NCI-H526 (cell line): ENCODE measurements at regions not wholly inside any gene's neighbourhood (a gene's known extent, or its start where the extent isn't known, plus 50 kb on each side); places are given as distances from the start of the nearest gene placed in this dataset.

Source experiments
- DNase-seq, 2 experiments: peaks; one replicate each; lab custom pipeline; 2025; lab: John Stamatoyannopoulos, UW

GRCh38 chr17:69851736-69852135 is 223.3 kb upstream of the KCNJ16 start:
- no peak for DNase-seq

- DNase-seq = no peak
Observed at GRCh38 chr17:69853541-69854224, 221.3 kb upstream of the KCNJ16 start.

- DNase-seq = no peak
Observed at GRCh38 chr17:69854225-69854780, 220.7 kb upstream of the KCNJ16 start.

GRCh38 chr17:69856946-69857345 is 218.1 kb upstream of the KCNJ16 start:
- no peak for DNase-seq

- no peak for DNase-seq
Observed at GRCh38 chr17:69857412-69857835, 217.6 kb upstream of the KCNJ16 start.

- DNase-seq = no peak
Observed at GRCh38 chr17:69858460-69858859, 216.6 kb upstream of the KCNJ16 start.

- no peak for DNase-seq
Observed at GRCh38 chr17:69860142-69860680, 214.8 kb upstream of the KCNJ16 start.

- no peak for DNase-seq
Observed at GRCh38 chr17:69864462-69864861, 210.6 kb upstream of the KCNJ16 start.

- no peak for DNase-seq
Observed at GRCh38 chr17:69869667-69870066, 205.4 kb upstream of the KCNJ16 start.

- DNase-seq = no peak
Observed at GRCh38 chr17:69870091-69870530, 204.9 kb upstream of the KCNJ16 start.

- no peak for DNase-seq
Observed at GRCh38 chr17:69870751-69871199, 204.2 kb upstream of the KCNJ16 start.

- no peak for DNase-seq
Observed at GRCh38 chr17:69871318-69871717, 203.7 kb upstream of the KCNJ16 start.

GRCh38 chr17:69872675-69873262 is 202.3 kb upstream of the KCNJ16 start:
- DNase-seq = no peak

- DNase-seq = no peak
Observed at GRCh38 chr17:69874175-69874670, 200.8 kb upstream of the KCNJ16 start.

- DNase-seq = no peak
Observed at GRCh38 chr17:69876757-69877156, 198.3 kb upstream of the KCNJ16 start.

- no peak for DNase-seq
Observed at GRCh38 chr17:69878661-69879060, 196.4 kb upstream of the KCNJ16 start.

GRCh38 chr17:69879576-69879975 is 195.4 kb upstream of the KCNJ16 start:
- no peak for DNase-seq

GRCh38 chr17:69880591-69881112 is 194.4 kb upstream of the KCNJ16 start:
- DNase-seq = no peak

- no peak for DNase-seq
Observed at GRCh38 chr17:69882281-69882680, 192.7 kb upstream of the KCNJ16 start.

- no peak for DNase-seq
Observed at GRCh38 chr17:69883120-69883519, 191.9 kb upstream of the KCNJ16 start.

GRCh38 chr17:69884356-69884755 is 190.7 kb upstream of the KCNJ16 start:
- no peak for DNase-seq

GRCh38 chr17:69884846-69885245 is 190.2 kb upstream of the KCNJ16 start:
- DNase-seq = no peak

GRCh38 chr17:69898601-69899000 is 176.4 kb upstream of the KCNJ16 start:
- no peak for DNase-seq
